Neural cell (in vitro differentiated cells): ENCODE measurements at regions not wholly inside any gene's neighbourhood (a gene's known extent, or its start where the extent isn't known, plus 50 kb on each side); places are given as distances from the start of the nearest gene placed in this dataset.
"Not testable (repeated sequence)": the region's sequence is repeated elsewhere in the genome, so short reads cannot be mapped to it uniquely, and the experiment has no call there.

Experiments used
- H2AFZ ChIP-seq: fragments of 200-600, 300-800 bp; sonication (generic), shearing (Covaris generic); 2 replicates; pipeline ENCODE4 v1.6.0; 2014; ENCODE audit warnings: low read depth, mild to moderate bottlenecking, antibody characterized with exemption, low read length, moderate library complexity
- H3F3A ChIP-seq: fragments of 200-600 bp; shearing (Covaris generic); 2 replicates; pipeline ENCODE4 v1.6.1; 2016; ENCODE audit warnings: mild to moderate bottlenecking, moderate library complexity, mixed read lengths, antibody characterized with exemption, low read length; ENCODE audit not compliant: insufficient read depth, poor library complexity, severe bottlenecking
- H3K27ac ChIP-seq: fragments of 200-600, 300-800 bp; sonication (generic), shearing (Covaris generic); 2 replicates; pipeline ENCODE4 v1.5.1; 2014; ENCODE audit warnings: mild to moderate bottlenecking, low read length, moderate library complexity
- H3K27me3 ChIP-seq: fragments of 300-800, 200-600 bp; sonication (generic), shearing (Covaris generic); 2 replicates; pipeline ENCODE4 v1.6.0; 2014; ENCODE audit warnings: mild to moderate bottlenecking, low read depth, low read length, moderate library complexity; ENCODE audit not compliant: insufficient read depth
- H3K36me3 ChIP-seq: fragments of 300-800, 200-600 bp; sonication (generic), shearing (Covaris generic); 2 replicates; pipeline ENCODE4 v1.5.1; 2014; ENCODE audit warnings: mild to moderate bottlenecking, antibody characterized with exemption, low read length, moderate library complexity; ENCODE audit not compliant: insufficient read depth
- H3K4me2 ChIP-seq: fragments of 300-800, 200-600 bp; sonication (generic), shearing (Covaris generic); 2 replicates; pipeline ENCODE4 v1.6.0; 2014; ENCODE audit warnings: mild to moderate bottlenecking, low read length
- H3K4me3 ChIP-seq: fragments of 300-800, 200-600 bp; sonication (generic), shearing (Covaris generic); 2 replicates; pipeline ENCODE4 v1.5.1; 2014; ENCODE audit warnings: mild to moderate bottlenecking, low read length, moderate library complexity
- H3K79me2 ChIP-seq: fragments of 200-600 bp; shearing (Covaris generic); replicated peaks from 2 replicates; pipeline ENCODE4 v1.6.0; 2014; ENCODE audit warnings: mild to moderate bottlenecking, low read length, moderate library complexity; ENCODE audit not compliant: insufficient read depth
- H3K9ac ChIP-seq: fragments of 300-800, 200-600 bp; sonication (generic), shearing (Covaris generic); 2 replicates; pipeline ENCODE4 v1.6.1; 2016; ENCODE audit warnings: mild to moderate bottlenecking, low read length, mixed read lengths
- H3K9me2 ChIP-seq: fragments of 200-600 bp; shearing (Covaris generic); 2 replicates; pipeline ENCODE4 v1.6.1; 2016; ENCODE audit warnings: mild to moderate bottlenecking, low read length, mixed read lengths; ENCODE audit not compliant: insufficient read depth
- H3K9me3 ChIP-seq: fragments of 200-600, 300-800 bp; sonication (generic), shearing (Covaris generic); 2 replicates; pipeline ENCODE4 v1.6.1; 2016; ENCODE audit warnings: mild to moderate bottlenecking, mixed run types, low read length, moderate library complexity, mixed read lengths
- H4K20me1 ChIP-seq: fragments of 200-600 bp; shearing (Covaris generic); 2 replicates; pipeline ENCODE4 v1.6.1; 2016; ENCODE audit warnings: mild to moderate bottlenecking, mixed run types; ENCODE audit not compliant: insufficient read depth
- EP300 ChIP-seq: fragments of 450-650 bp; conservative IDR thresholded peaks from 2 replicates; pipeline ENCODE4 v1.6.1; 2014; ENCODE audit warnings: antibody characterized with exemption, mild to moderate bottlenecking, moderate library complexity; ENCODE audit not compliant: poor library complexity, severe bottlenecking
- EZH2 ChIP-seq: fragments of 200-600, 300-800 bp; shearing (Covaris generic), sonication (generic); IDR thresholded peaks from 2 replicates; pipeline ENCODE4 v1.6.1; 2014; ENCODE audit warnings: antibody characterized with exemption, low read length, borderline replicate concordance, mild to moderate bottlenecking; ENCODE audit not compliant: insufficient read depth, poor library complexity, severe bottlenecking
- MXI1 ChIP-seq: fragments of 450-650 bp; conservative IDR thresholded peaks from 2 replicates; pipeline ENCODE4 v1.6.1; 2014; ENCODE audit warnings: antibody characterized with exemption, mild to moderate bottlenecking; ENCODE audit not compliant: poor library complexity, severe bottlenecking
- POLR2AphosphoS5 ChIP-seq: IDR thresholded peaks from 2 replicates; pipeline ENCODE4 v1.6.1; 2012
- RAD21 ChIP-seq: fragments of 450-650 bp; conservative IDR thresholded peaks from 2 replicates; pipeline ENCODE4 v1.6.1; 2014; ENCODE audit warnings: antibody characterized with exemption, mild to moderate bottlenecking, moderate library complexity
- REST ChIP-seq: IDR thresholded peaks from 2 replicates; pipeline ENCODE4 v1.6.1; 2012; ENCODE audit warnings: borderline replicate concordance
- SMC3 ChIP-seq: fragments of 450-650 bp; conservative IDR thresholded peaks from 2 replicates; pipeline ENCODE4 v1.6.1; 2014; ENCODE audit warnings: antibody characterized with exemption, mild to moderate bottlenecking, moderate library complexity; ENCODE audit not compliant: poor library complexity
- TAF1 ChIP-seq: IDR thresholded peaks from 2 replicates; pipeline ENCODE4 v1.6.1; 2012; ENCODE audit warnings: low read depth
- TF ChIP-seq, protein P1 (sequence below): fragments of 450-650 bp; IDR thresholded peaks from 2 replicates; pipeline ENCODE4 v1.5.1; 2014; ENCODE audit warnings: antibody characterized with exemption, mild to moderate bottlenecking, moderate library complexity; ENCODE audit not compliant: poor library complexity, severe bottlenecking

DNA sequence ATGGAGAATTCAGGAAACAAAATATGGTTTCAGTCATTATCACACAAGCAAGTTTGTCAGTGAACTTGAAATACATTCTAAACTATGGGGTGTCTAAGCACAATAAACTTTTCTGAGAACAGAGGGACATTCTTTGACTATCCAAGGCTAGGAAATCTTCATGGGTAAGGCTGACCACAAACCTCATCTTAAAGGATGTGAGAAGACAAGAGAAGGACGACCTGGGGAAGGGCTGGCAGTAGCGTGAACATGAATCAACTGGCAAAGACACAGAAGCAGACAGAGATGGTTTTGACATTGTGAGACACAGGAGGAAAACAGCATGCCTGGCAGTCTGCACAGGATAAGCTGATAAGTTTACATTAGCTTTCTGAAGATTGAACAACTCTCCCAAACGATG is 752.4 kb upstream of the SLC8A1 start:
- Histone ChIP-seq H2AFZ (no peak overlapping the region), H4K20me1 (no peaks in the 10 kb centered on the region), H3K36me3 (no peaks in the 10 kb centered on the region), H3K79me2 (no peaks in the 10 kb centered on the region), H3K9me2 (no peaks in the 10 kb centered on the region), H3K4me3 (no peak overlapping the region), H3K27ac (no peak overlapping the region), H3F3A (no peaks in the 10 kb centered on the region), H3K9me3 (no peaks in the 10 kb centered on the region), H3K4me2 (no peak overlapping the region), H3K9ac (no peak overlapping the region), H3K27me3 (no peaks in the 10 kb centered on the region)
- TF ChIP-seq POLR2AphosphoS5 = no peak
- no peak for TF ChIP-seq RAD21

DNA sequence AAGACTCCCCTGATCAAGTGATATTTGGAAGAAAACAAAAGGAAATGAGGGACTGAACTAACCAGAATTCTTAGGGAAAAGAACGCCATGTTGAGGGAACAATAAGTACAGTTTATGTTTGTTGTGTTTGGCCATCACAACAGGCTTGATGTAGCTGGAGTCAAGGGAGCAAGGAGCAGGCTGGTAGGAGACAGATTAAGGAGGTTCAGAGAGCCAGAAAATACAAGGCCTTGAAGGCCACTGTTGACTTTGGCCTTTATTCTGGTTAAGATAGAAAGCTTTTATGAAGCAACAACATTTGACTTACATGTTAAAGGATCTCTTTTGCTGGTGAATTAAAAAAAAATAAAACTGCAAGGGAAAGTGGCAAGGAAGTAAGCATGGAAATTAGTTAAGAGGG is 754.1 kb upstream of the SLC8A1 start:
- Histone ChIP-seq H4K20me1 (no peaks in the 10 kb centered on the region), H3K4me3 (no peak overlapping the region), H3K27me3 (no peaks in the 10 kb centered on the region), H3K36me3 (no peaks in the 10 kb centered on the region), H3K9me2 (no peaks in the 10 kb centered on the region), H3K27ac (no peak overlapping the region), H3K4me2 (no peak overlapping the region), H3K9me3 (no peaks in the 10 kb centered on the region), H2AFZ (no peak overlapping the region), H3K79me2 (no peaks in the 10 kb centered on the region), H3F3A (no peaks in the 10 kb centered on the region), H3K9ac (no peak overlapping the region)
- no peak for TF ChIP-seq EP300
- no peak for TF ChIP-seq MXI1
- TF ChIP-seq RAD21 = no peak

DNA sequence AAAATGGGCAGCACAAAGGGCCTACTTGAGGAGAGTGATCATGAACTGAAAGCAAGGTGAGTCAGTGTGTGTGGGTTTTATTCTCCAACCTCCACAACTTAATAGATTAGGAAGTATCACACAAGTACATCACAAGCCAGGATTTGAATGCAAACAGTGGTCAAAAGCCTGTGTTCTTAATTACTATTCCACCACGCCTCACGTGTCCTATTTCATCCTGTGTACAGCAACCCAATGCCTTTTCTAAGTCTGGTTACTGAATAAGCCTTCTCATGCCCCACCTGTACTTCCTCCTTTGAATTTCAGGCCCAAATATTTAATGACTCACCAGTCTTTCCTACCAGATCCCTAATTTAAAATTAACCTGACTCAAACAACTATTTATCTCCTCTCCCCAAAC is 755.7 kb upstream of the SLC8A1 start:
- no peak overlapping the region for H2AFZ ChIP-seq
- no peak overlapping the region for H3K4me2 ChIP-seq
- no peak overlapping the region for H3K4me3 ChIP-seq
- TF ChIP-seq EZH2 (no peak), EP300 (no peak), SMC3 (no peak), RAD21 (no peak), REST (no peak), POLR2AphosphoS5 (no peak), MXI1 (no peak), TAF1 (no peak)
- TF ChIP-seq, protein P1, sequence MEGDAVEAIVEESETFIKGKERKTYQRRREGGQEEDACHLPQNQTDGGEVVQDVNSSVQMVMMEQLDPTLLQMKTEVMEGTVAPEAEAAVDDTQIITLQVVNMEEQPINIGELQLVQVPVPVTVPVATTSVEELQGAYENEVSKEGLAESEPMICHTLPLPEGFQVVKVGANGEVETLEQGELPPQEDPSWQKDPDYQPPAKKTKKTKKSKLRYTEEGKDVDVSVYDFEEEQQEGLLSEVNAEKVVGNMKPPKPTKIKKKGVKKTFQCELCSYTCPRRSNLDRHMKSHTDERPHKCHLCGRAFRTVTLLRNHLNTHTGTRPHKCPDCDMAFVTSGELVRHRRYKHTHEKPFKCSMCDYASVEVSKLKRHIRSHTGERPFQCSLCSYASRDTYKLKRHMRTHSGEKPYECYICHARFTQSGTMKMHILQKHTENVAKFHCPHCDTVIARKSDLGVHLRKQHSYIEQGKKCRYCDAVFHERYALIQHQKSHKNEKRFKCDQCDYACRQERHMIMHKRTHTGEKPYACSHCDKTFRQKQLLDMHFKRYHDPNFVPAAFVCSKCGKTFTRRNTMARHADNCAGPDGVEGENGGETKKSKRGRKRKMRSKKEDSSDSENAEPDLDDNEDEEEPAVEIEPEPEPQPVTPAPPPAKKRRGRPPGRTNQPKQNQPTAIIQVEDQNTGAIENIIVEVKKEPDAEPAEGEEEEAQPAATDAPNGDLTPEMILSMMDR = no peak
- H3K36me3 ChIP-seq = no peaks in the 10 kb centered on the region
- no peaks in the 10 kb centered on the region for H3K9me3 ChIP-seq
- no peaks in the 10 kb centered on the region for H4K20me1 ChIP-seq
- H3F3A ChIP-seq = no peaks in the 10 kb centered on the region
- H3K27ac ChIP-seq = no peak overlapping the region
- no peaks in the 10 kb centered on the region for H3K9me2 ChIP-seq
- H3K9ac ChIP-seq = no peak overlapping the region
- H3K79me2 ChIP-seq = no peaks in the 10 kb centered on the region
- no peaks in the 10 kb centered on the region for H3K27me3 ChIP-seq

DNA sequence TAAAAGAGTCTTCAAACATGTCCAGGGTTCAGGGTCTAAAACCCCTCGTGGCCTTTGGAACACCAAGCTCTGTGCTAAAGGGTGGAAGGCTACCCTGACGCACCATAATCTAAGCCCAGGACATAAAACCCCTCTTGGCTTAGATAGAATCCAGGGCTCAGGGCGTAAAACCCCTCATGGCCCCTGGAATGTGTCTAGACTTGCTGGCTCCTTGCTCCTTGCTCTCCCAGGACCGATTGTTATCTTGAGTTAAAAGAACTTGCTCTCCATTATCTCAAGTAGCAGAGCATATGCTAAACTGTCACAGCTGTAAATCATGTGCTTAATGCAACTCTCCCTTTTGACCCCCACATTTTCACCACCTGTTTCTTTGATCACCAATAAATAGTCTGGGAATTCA is 758.1 kb upstream of the SLC8A1 start:
- H3K79me2 ChIP-seq, H3K4me2 ChIP-seq, H3K9me2 ChIP-seq, H4K20me1 ChIP-seq, H3K9ac ChIP-seq, H3K27ac ChIP-seq, H3F3A ChIP-seq, H3K36me3 ChIP-seq, H3K9me3 ChIP-seq, H3K4me3 ChIP-seq, H3K27me3 ChIP-seq, H2AFZ ChIP-seq: not testable (repeated sequence)
